ENCODE measurements at regions not wholly inside any gene's neighbourhood (a gene's known extent, or its start where the extent isn't known, plus 50 kb on each side); places are given as distances from the start of the nearest gene placed in this dataset.

- DNase-seq = peak; percentile 26
Measured at GRCh38 chr20:22403632-22404361, 180.6 kb downstream of the FOXA2 start.

- no peak for DNase-seq
Measured at GRCh38 chr20:22403022-22403631, 181.2 kb downstream of the FOXA2 start.

- peak; percentile 56 for DNase-seq
Measured at GRCh38 chr20:22402550-22402949, 181.8 kb downstream of the FOXA2 start.

- no peak for DNase-seq
Measured at GRCh38 chr20:22400440-22400839, 183.9 kb downstream of the FOXA2 start.

GRCh38 chr20:22394583-22394982 is 189.8 kb downstream of the FOXA2 start:
- DNase-seq = no peak

GRCh38 chr20:22390543-22390903 is 193.8 kb downstream of the FOXA2 start:
- DNase-seq = no peak

- peak; percentile 65 for DNase-seq
Measured at GRCh38 chr20:22389836-22390542, 194.4 kb downstream of the FOXA2 start.

GRCh38 chr20:22387452-22387851 is 196.9 kb downstream of the FOXA2 start:
- DNase-seq = no peak

- DNase-seq = no peak
Measured at GRCh38 chr20:22386306-22386623, 198.1 kb downstream of the FOXA2 start.

- peak; percentile 30 for DNase-seq
Measured at GRCh38 chr20:22385602-22386305, 198.6 kb downstream of the FOXA2 start.

GRCh38 chr20:22384978-22385377 is 199.4 kb downstream of the FOXA2 start:
- DNase-seq = no peak

- DNase-seq = no peak
Measured at GRCh38 chr20:22383156-22383555, 201.2 kb downstream of the FOXA2 start.

GRCh38 chr20:22382742-22383141 is 201.6 kb downstream of the FOXA2 start:
- DNase-seq = no peak

GRCh38 chr20:22381812-22382416 is 202.5 kb downstream of the FOXA2 start:
- no peak for DNase-seq

GRCh38 chr20:22379472-22379871 is 204.9 kb downstream of the FOXA2 start:
- no peak for DNase-seq

GRCh38 chr20:22374678-22375590 is 209.4 kb downstream of the FOXA2 start:
- DNase-seq = no peak

GRCh38 chr20:22374066-22374465 is 210.3 kb downstream of the FOXA2 start:
- DNase-seq = peak; percentile 29

GRCh38 chr20:22373164-22373895 is 211.0 kb downstream of the FOXA2 start:
- no peak for DNase-seq

GRCh38 chr20:22371843-22372242 is 212.5 kb downstream of the FOXA2 start:
- DNase-seq = peak; percentile 74

GRCh38 chr20:22370137-22370536 is 214.2 kb downstream of the FOXA2 start:
- no peak for DNase-seq

- no peak for DNase-seq
Measured at GRCh38 chr20:22369100-22369499, 215.3 kb downstream of the FOXA2 start.
